ENCODE measurements at regions not wholly inside any gene's neighbourhood (a gene's known extent, or its start where the extent isn't known, plus 50 kb on each side); places are given as distances from the start of the nearest gene placed in this dataset.

GRCh38 chr2:38207168-38207567 is 131.2 kb upstream of the CYP1B1 start:
- no peak overlapping the region for H3K4me3 ChIP-seq
- no peak overlapping the region for H3K27ac ChIP-seq
- no peaks in the 10 kb centered on the region for H3K27me3 ChIP-seq
- no peak for TF ChIP-seq CTCF (IDR thresholded peaks at IDR 0.05; ENCODE audit: low read depth, low read length)
- no peaks in the 10 kb centered on the region for H3K36me3 ChIP-seq
- H3K4me1 ChIP-seq (ENCODE audit: low read depth): no peaks in the 10 kb centered on the region
- H3K9me3 ChIP-seq (ENCODE audit: low read depth): no peaks in the 10 kb centered on the region
- DNase-seq (ENCODE audit: low read depth in 1 of 2, low spot score in 1 of 2): peak in 1 of 2 donors; percentile 40

GRCh38 chr2:38203446-38203810 is 127.5 kb upstream of the CYP1B1 start:
- no peak for TF ChIP-seq CTCF (IDR thresholded peaks at IDR 0.05; ENCODE audit: low read depth, low read length)
- Histone ChIP-seq H3K4me3 (no peak overlapping the region), H3K36me3 (no peaks in the 10 kb centered on the region), H3K9me3 (ENCODE audit: low read depth) (no peaks in the 10 kb centered on the region), H3K27ac (no peak overlapping the region), H3K4me1 (ENCODE audit: low read depth) (no peaks in the 10 kb centered on the region), H3K27me3 (no peaks in the 10 kb centered on the region)
- no peak for DNase-seq (ENCODE audit: low read depth in 1 of 2, low spot score in 1 of 2)

- Histone ChIP-seq H3K9me3 (ENCODE audit: low read depth) (no peaks in the 10 kb centered on the region), H3K4me3 (no peak overlapping the region), H3K36me3 (no peaks in the 10 kb centered on the region), H3K4me1 (ENCODE audit: low read depth) (no peaks in the 10 kb centered on the region), H3K27me3 (no peaks in the 10 kb centered on the region), H3K27ac (no peak overlapping the region)
- DNase-seq (ENCODE audit: low read depth in 1 of 2, low spot score in 1 of 2): no peak
- no peak for TF ChIP-seq CTCF (IDR thresholded peaks at IDR 0.05; ENCODE audit: low read depth, low read length)
These were observed 126.9 kb upstream of the CYP1B1 start for GRCh38 chr2:38202713-38203445.

GRCh38 chr2:38201784-38202183 is 125.8 kb upstream of the CYP1B1 start:
- TF ChIP-seq CTCF (IDR thresholded peaks at IDR 0.05; ENCODE audit: low read depth, low read length): no peak
- H3K36me3 ChIP-seq: no peaks in the 10 kb centered on the region

GRCh38 chr2:38200598-38200997 is 124.6 kb upstream of the CYP1B1 start:
- TF ChIP-seq CTCF (IDR thresholded peaks at IDR 0.05; ENCODE audit: low read depth, low read length): no peak
- Histone ChIP-seq H3K27me3 (no peaks in the 10 kb centered on the region), H3K36me3 (no peaks in the 10 kb centered on the region), H3K4me3 (no peak overlapping the region), H3K27ac (no peak overlapping the region), H3K9me3 (ENCODE audit: low read depth) (no peaks in the 10 kb centered on the region), H3K4me1 (ENCODE audit: low read depth) (no peaks in the 10 kb centered on the region)
- DNase-seq (ENCODE audit: low read depth in 1 of 2, low spot score in 1 of 2): no peak

More at GRCh38 chr2:38201784-38202183, 125.8 kb upstream of the CYP1B1 start:
- no peaks in the 10 kb centered on the region for H3K27me3 ChIP-seq
- DNase-seq (ENCODE audit: low read depth in 1 of 2, low spot score in 1 of 2): no peak
- no peaks in the 10 kb centered on the region for H3K9me3 ChIP-seq (ENCODE audit: low read depth)
- H3K27ac ChIP-seq: no peak overlapping the region
- H3K4me1 ChIP-seq (ENCODE audit: low read depth): no peaks in the 10 kb centered on the region
- H3K4me3 ChIP-seq: no peak overlapping the region

Measured in cardiac muscle cell (in vitro differentiated cells and primary cell).